HFFc6 (cell line): ENCODE measurements at regions not wholly inside any gene's neighbourhood (a gene's known extent, or its start where the extent isn't known, plus 50 kb on each side); places are given as distances from the start of the nearest gene placed in this dataset.

Experiments used
- DNase-seq: peaks from one replicate; pipeline ENCODE4 v3.0.0-alpha.2; 2018
- H3K27ac Mint-ChIP-seq: 2 replicates; pipeline ENCODE4 v1.8.0; 2020; ENCODE audit warnings: mild to moderate bottlenecking, mixed read lengths
- H3K27me3 Mint-ChIP-seq: 2 replicates; pipeline ENCODE4 v1.8.0; 2021; ENCODE audit warnings: mild to moderate bottlenecking, moderate library complexity, mixed read lengths; ENCODE audit not compliant: insufficient read depth
- H3K36me3 Mint-ChIP-seq: 2 replicates; pipeline ENCODE4 v1.8.0; 2021; ENCODE audit warnings: low read depth, mixed read lengths
- H3K4me1 Mint-ChIP-seq: 2 replicates; pipeline ENCODE4 v1.8.0; 2020; ENCODE audit warnings: low read depth, mixed read lengths
- H3K4me3 Mint-ChIP-seq: 2 replicates; pipeline ENCODE4 v1.8.0; 2020; ENCODE audit warnings: mild to moderate bottlenecking, moderate library complexity, mixed read lengths
- H3K9me3 Mint-ChIP-seq: 2 replicates; pipeline ENCODE4 v1.8.0; 2020; ENCODE audit warnings: mild to moderate bottlenecking, mixed read lengths
- TF ChIP-seq, protein P1 (sequence below): fragments of 200-600 bp; sonication (generic); IDR thresholded peaks from 2 replicates; pipeline ENCODE4 v1.5.0; 2021; ENCODE audit warnings: antibody characterized with exemption, mild to moderate bottlenecking

DNA sequence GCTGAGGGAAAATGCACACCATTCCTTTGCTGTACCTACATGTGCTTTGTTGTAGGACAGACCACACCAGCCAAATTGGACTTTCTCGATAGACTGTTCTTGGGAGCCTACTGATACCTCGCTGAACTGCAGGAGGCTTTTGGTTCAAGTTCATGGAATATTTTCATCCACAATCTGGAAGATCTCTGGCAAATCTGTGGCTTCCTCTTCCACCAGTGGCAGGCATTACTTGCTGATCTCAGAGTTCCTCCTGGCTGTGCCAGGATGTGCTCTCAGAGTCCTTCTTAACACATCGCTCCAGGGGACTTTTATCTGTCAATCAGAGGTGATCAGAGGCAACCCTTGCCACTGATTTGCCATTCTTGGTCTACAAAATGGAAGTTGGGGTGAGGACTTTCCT, 87.7 kb downstream of the PTGR3 start:
- H3K27me3 Mint-ChIP-seq = peaks cover 31% of the 10 kb centered on the region
- no peaks in the 10 kb centered on the region for H3K9me3 Mint-ChIP-seq
- TF ChIP-seq, protein P1, sequence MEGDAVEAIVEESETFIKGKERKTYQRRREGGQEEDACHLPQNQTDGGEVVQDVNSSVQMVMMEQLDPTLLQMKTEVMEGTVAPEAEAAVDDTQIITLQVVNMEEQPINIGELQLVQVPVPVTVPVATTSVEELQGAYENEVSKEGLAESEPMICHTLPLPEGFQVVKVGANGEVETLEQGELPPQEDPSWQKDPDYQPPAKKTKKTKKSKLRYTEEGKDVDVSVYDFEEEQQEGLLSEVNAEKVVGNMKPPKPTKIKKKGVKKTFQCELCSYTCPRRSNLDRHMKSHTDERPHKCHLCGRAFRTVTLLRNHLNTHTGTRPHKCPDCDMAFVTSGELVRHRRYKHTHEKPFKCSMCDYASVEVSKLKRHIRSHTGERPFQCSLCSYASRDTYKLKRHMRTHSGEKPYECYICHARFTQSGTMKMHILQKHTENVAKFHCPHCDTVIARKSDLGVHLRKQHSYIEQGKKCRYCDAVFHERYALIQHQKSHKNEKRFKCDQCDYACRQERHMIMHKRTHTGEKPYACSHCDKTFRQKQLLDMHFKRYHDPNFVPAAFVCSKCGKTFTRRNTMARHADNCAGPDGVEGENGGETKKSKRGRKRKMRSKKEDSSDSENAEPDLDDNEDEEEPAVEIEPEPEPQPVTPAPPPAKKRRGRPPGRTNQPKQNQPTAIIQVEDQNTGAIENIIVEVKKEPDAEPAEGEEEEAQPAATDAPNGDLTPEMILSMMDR = no peak
- no peaks in the 10 kb centered on the region for H3K36me3 Mint-ChIP-seq
- no peak overlapping the region for H3K27ac Mint-ChIP-seq
- no peak overlapping the region; the same call in 1 of the 2 replicates for H3K4me3 Mint-ChIP-seq
- no peak for DNase-seq
- no peaks in the 10 kb centered on the region for H3K4me1 Mint-ChIP-seq

DNA sequence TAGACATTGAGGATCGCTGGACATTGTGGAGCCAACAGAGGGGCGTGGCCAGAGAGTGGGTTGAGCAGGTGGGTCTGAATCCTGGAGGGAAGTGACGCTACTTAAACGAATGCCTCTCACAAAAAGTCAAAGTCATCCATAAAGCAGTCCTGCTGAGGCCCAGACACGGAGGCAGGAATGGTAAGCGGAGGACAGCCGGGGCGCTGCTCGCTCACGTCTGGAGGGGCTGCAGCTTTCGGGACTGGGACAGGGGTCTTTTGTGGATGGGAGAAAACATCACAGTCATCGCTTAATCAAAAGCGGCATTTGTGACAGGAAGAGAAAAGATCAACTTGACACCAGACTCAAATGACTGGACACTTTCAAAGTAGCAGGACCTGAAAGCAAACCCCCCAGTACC, 88.4 kb downstream of the PTGR3 start:
- H3K27ac Mint-ChIP-seq = no peak overlapping the region
- H3K9me3 Mint-ChIP-seq = no peaks in the 10 kb centered on the region

DNA sequence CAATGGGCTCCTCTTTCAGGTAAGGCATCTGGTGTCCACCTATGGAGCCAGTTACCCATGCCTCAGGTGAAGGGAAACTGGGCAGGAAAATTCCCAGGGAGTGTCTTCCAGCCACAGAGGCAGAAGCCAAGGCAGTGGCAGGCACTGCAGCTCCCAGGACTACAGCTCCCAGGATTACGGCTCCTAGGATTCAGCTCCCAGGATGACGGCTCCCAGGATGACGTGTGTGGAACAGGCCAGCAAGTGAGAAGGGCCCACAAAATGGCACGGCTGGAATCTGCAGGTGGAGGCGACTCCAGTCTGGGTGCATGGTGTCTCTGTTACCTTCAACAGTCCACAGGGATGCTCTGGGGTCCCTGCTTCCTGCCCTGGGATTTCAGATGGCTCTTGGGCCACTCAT, 92.1 kb downstream of the PTGR3 start:
- no peak for DNase-seq
- Mint-ChIP-seq H3K36me3 (no peaks in the 10 kb centered on the region), H3K4me3 (no peak overlapping the region), H3K27ac (no peak overlapping the region), H3K4me1 (peaks cover 2% of the 10 kb centered on the region; the same call in 1 of the 2 replicates), H3K27me3 (peaks cover 24% of the 10 kb centered on the region), H3K9me3 (no peaks in the 10 kb centered on the region)
- TF ChIP-seq, protein P1 = no peak

More for the DNA sequence above, 88.4 kb downstream of the PTGR3 start:
- peaks cover 36% of the 10 kb centered on the region for H3K27me3 Mint-ChIP-seq
- no peaks in the 10 kb centered on the region for H3K36me3 Mint-ChIP-seq
- TF ChIP-seq, protein P1 = no peak
- H3K4me1 Mint-ChIP-seq = no peaks in the 10 kb centered on the region; the same call in 1 of the 2 replicates
- H3K4me3 Mint-ChIP-seq = no peak overlapping the region
- no peak for DNase-seq

DNA sequence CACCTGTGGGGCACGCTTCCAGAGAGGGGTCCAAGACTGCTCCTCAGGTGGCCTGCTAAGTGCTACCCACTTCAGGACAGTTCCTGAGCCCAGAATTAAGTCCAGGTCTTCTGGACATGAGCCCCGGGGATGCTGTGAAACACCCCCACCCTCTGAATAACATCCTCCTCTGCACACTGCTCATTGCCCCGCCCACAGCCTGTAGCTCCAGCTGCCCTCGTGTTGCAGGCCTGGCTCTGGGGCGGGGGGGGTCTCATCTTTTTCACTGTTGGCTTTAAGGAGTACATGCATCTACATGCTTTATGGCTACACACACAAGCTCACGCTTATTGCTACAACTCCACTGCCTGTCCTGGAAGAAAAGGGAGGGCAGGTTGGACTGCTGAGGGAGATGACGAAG, 92.8 kb downstream of the PTGR3 start:
- DNase-seq = no peak
- TF ChIP-seq, protein P1 = no peak
- no peaks in the 10 kb centered on the region for H3K9me3 Mint-ChIP-seq
- H3K27me3 Mint-ChIP-seq = peaks cover 23% of the 10 kb centered on the region
- H3K27ac Mint-ChIP-seq = no peak overlapping the region
- H3K4me3 Mint-ChIP-seq = no peak overlapping the region
- peaks cover 7% of the 10 kb centered on the region; the same call in 1 of the 2 replicates for H3K4me1 Mint-ChIP-seq
- H3K36me3 Mint-ChIP-seq = no peaks in the 10 kb centered on the region

DNA sequence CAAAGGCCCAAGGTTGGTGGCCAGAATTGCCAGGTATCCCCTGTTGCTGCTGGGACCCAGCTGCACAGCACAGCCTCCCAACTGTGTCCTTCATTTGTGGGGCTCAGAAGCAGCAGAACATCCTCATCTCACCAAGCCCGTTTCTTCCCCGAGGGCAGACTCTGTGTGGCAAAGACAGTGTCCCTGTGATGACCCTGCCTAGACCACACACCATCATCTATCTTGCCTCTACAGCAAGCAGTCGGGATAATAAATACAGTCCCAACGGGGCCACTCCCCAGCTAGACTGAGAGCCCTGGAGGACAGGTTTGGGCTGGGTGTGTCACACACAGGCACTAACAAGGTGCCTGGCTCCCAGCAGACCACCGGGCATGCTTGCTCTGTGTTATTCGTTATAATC, 93.4 kb downstream of the PTGR3 start:
- H3K9me3 Mint-ChIP-seq = no peaks in the 10 kb centered on the region
- DNase-seq = no peak
- peaks cover 20% of the 10 kb centered on the region for H3K27me3 Mint-ChIP-seq
- no peak overlapping the region for H3K4me3 Mint-ChIP-seq
- no peaks in the 10 kb centered on the region for H3K36me3 Mint-ChIP-seq
- H3K4me1 Mint-ChIP-seq = peaks cover 7% of the 10 kb centered on the region; the same call in 1 of the 2 replicates
- TF ChIP-seq, protein P1 = no peak
- no peak overlapping the region for H3K27ac Mint-ChIP-seq
